ENCODE measurements at regions not wholly inside any gene's neighbourhood (a gene's known extent, or its start where the extent isn't known, plus 50 kb on each side); places are given as distances from the start of the nearest gene placed in this dataset.

DNA sequence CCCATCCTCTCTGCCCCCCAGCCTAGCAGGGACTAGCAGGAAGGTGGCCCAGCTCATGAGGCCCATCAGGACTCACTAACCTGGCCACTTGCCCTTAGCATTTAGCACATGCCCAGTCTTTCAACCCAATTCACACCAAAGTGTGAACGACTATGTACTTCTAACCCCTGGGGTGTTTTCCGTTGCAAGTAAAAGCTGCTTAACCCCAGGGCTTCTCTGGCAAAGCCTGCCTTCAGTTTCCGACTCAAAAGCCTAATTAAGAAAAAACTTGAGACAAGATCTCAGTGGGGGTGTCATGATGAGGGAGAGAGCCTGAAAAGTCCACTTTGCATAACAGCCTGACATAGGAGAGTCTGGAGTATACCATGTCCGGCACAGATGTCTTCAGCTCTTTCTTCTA lies 347.8 kb downstream of the MN1 start:
- TF ChIP-seq GATA3 (IDR thresholded peaks at IDR 0.05; ENCODE audit: low read depth, low read length): no peak
- TF ChIP-seq GATA2 (IDR thresholded peaks at IDR 0.05; ENCODE audit: low read depth, low read length): no peak
